GM12865 (cell line): ENCODE measurements at regions not wholly inside any gene's neighbourhood (a gene's known extent, or its start where the extent isn't known, plus 50 kb on each side); places are given as distances from the start of the nearest gene placed in this dataset.

Experiments
- DNase-seq: peaks from one replicate; pipeline ENCODE4 v3.0.0; 2010; ENCODE audit warnings: low read depth
- H3K4me3 ChIP-seq: 2 replicates; pipeline ENCODE4 v1.5.1; 2011; ENCODE audit warnings: mild to moderate bottlenecking, low read depth, low read length, control low read depth
- TF ChIP-seq, protein P1 (sequence below): IDR thresholded peaks from 2 replicates; pipeline ENCODE4 v1.5.1; 2011; ENCODE audit warnings: low read length, control low read depth, low read depth, inconsistent platforms; ENCODE audit not compliant: insufficient read depth; ENCODE audit errors: missing control alignments

DNA sequence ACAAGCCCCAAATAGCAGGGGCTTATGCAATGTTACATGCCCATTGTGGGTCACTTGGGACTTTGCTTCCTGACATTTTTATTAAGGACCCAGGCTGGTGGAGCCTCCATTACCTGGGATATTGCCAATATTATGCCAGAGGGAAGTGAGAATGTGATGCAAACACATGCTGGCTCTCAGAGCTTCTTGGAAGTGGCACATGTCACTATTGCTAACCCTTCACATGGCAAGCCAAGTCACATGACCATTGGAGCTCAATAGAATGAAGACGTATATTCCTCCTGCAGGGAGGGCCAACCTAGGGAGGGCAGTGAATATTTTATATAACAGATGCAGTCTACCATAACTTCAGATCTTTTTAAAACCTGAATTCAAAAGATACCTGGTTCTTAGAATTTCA, 140.7 kb upstream of the ZFP64 start:
- TF ChIP-seq, protein P1, sequence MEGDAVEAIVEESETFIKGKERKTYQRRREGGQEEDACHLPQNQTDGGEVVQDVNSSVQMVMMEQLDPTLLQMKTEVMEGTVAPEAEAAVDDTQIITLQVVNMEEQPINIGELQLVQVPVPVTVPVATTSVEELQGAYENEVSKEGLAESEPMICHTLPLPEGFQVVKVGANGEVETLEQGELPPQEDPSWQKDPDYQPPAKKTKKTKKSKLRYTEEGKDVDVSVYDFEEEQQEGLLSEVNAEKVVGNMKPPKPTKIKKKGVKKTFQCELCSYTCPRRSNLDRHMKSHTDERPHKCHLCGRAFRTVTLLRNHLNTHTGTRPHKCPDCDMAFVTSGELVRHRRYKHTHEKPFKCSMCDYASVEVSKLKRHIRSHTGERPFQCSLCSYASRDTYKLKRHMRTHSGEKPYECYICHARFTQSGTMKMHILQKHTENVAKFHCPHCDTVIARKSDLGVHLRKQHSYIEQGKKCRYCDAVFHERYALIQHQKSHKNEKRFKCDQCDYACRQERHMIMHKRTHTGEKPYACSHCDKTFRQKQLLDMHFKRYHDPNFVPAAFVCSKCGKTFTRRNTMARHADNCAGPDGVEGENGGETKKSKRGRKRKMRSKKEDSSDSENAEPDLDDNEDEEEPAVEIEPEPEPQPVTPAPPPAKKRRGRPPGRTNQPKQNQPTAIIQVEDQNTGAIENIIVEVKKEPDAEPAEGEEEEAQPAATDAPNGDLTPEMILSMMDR, result no peak
- DNase-seq, result no peak
- no peak overlapping the region for H3K4me3 ChIP-seq

DNA sequence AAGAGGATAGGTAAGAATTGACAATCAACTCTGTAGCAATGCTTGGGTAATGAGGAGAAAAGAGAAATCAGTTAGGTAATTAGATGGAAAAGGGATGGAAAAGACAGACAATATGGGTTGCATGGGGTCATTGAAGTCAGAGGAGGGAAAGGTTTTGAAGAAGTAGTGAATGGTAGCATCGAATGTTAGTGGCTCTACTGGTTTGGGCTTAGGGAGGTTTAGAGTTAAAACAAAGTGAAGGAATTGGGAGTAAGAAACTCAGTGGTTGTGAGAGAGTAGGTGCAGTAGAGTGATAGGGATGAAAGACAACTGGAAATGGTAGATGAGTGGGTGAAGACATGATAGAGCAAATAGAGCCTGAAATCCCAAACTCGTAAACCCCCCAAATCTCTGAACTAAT, 140.1 kb upstream of the ZFP64 start:
- H3K4me3 ChIP-seq, result no peak overlapping the region
- TF ChIP-seq, protein P1, result no peak
- DNase-seq, result no peak

DNA sequence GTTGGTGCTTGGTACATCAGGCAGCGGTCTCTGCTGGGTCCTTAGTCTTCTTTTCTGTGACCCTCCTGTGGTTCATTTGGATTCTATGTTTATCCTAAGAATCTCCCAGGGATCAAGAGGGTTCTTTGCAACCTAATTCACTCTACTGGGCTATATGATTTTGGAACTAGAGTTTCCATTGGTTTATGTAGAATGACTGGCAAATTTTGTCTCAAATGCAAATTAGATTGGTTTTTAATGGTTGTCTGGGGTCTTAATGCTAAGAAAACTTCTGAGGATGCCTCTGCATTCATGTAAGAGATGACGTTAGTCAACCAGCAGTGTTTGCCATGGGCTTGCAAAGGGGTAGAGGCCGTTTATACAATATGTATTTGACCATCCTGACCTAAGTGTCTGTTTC, 129.8 kb upstream of the ZFP64 start:
- TF ChIP-seq, protein P1, result no peak
- H3K4me3 ChIP-seq, result no peak overlapping the region
- no peak for DNase-seq

DNA sequence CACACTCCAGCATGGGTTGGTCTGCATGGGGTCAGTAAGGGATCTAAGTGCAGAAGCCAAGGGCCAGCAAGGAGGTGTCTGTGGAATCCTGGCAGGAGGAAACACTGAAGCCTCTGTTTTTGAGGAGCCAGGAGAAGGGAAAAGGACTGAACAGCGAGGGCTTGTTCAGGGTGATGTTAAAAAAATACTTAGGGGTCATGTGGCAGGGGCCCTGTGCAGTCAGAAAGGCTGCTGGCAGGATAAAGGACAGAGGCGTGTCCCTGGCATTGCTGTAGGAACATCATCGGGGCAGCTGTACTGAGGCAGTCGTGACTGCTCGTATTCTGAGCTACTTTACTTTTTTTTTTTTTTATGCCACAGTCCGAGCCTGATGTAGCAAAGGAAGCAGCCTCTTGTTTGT, 127.1 kb upstream of the ZFP64 start:
- H3K4me3 ChIP-seq, result no peak overlapping the region
- no peak for DNase-seq
- TF ChIP-seq, protein P1, result no peak

DNA sequence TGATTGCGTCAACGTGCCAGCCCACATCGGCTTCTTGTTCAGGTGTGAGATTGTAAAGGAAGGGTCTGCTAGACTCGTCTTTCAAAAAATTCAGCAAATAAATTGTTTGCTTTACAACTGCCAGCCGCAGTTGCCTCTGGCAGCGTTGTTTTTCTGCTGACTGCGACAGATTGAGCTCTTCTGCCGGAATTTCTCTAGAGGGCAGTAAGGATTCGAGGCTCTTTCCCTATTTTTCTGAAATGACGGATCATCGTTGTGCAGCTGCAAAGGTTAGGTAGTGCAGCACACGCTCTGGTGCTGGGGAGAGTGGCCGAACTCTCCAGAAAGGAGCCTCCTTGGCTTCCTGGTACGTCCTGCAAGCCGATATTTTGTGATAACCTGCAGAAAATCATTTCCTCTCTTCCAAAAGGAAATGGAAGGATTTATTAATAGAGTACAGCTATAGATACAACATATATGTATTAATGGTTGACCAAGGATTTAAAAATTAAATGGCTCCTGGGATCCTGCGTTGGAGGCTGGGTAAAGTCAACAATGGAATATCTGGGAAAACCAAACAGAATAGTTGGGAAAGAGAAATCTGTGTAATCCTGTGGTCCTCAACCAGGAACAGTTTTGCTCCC, 121.9 kb upstream of the ZFP64 start:
- no peak overlapping the region for H3K4me3 ChIP-seq
- DNase-seq, result no peak
- TF ChIP-seq, protein P1, result no peak

DNA sequence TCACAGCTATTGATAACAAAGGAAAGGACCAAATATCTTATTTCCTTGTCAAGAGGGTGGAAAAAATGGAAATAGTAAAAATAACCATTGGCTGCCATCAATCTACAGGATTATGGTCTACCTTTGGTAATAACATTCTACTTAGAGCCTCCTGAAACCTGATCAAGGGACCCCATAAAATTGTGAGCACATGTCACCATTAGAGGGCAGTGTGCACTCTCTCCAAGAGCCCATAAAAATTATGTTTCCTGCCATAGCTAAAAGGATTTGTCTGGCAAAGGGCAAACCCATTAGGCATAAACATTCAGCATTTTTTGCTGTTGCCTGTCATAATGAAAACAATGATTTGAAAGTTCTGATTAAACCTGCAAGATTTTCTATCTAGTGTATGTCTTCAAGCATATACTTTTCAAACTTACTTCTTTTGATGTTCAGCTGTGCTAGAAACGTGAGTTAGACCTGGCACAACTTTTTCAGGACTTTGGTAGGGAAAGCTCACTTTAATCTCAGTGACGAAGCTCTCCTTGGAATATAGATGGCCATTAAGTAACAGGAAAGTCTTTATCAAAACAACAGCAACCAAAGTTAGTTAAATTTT, 120.7 kb upstream of the ZFP64 start:
- DNase-seq, result peak; percentile 64
- TF ChIP-seq, protein P1, result peak; percentile 64
- no peak overlapping the region for H3K4me3 ChIP-seq
